H1 (cell line): ENCODE measurements at regions not wholly inside any gene's neighbourhood (a gene's known extent, or its start where the extent isn't known, plus 50 kb on each side); places are given as distances from the start of the nearest gene placed in this dataset.

Experiments used
- CTCF ChIA-PET: fragments of 300-600 bp; sonication (Branson Sonifier 250); formaldehyde crosslinking; loops from one replicate; lab custom pipeline; 2021; ENCODE audit not compliant: partially characterized antibody; lab: Charles Lee
- POLR2A ChIA-PET: fragments of 300-600 bp; sonication (Branson Sonifier 250); formaldehyde crosslinking; loops from one replicate; lab custom pipeline; 2021; ENCODE audit warnings: inconsistent platforms; ENCODE audit not compliant: partially characterized antibody; lab: Charles Lee
- DNase-seq, 2 experiments: peaks; one replicate each; pipeline versions ENCODE4 v3.0.0 to v3.0.0-alpha.2; 2010 to 2022; ENCODE audit warnings: low spot score in 2 of 2, low read depth in 1 of 2, mixed read lengths in 1 of 2
- FAIRE-seq: peaks from 2 replicates; lab custom pipeline; 2011; peaks lifted over from hg19 to GRCh38; lab: Jason Lieb, UNC
- H2AFZ ChIP-seq: 2 replicates; pipeline ENCODE4 v1.8.1; 2012; ENCODE audit warnings: low read length, inconsistent platforms
- H2AK5ac ChIP-seq: 2 replicates; pipeline ENCODE4 v1.6.1; 2013; ENCODE audit warnings: low read depth, low read length
- H2BK120ac ChIP-seq: replicated peaks from 2 replicates; pipeline ENCODE3; 2013; ENCODE audit warnings: low read depth, low read length, inconsistent platforms
- H2BK12ac ChIP-seq: 2 replicates; pipeline ENCODE4 v1.6.1; 2013; ENCODE audit warnings: low read depth, low read length
- H2BK15ac ChIP-seq: 2 replicates; pipeline ENCODE4 v1.6.1; 2013; ENCODE audit warnings: low read length
- H2BK20ac ChIP-seq: 2 replicates; pipeline ENCODE4 v1.6.1; 2013; ENCODE audit warnings: low read length
- H2BK5ac ChIP-seq: 2 replicates; pipeline ENCODE4 v1.6.1; 2013; ENCODE audit warnings: low read depth, low read length
- H3K14ac ChIP-seq: 2 replicates; pipeline ENCODE4 v1.6.1; 2013; ENCODE audit warnings: inconsistent platforms; ENCODE audit not compliant: insufficient read length
- H3K18ac ChIP-seq: 2 replicates; pipeline ENCODE4 v1.6.1; 2013; ENCODE audit warnings: low read length; ENCODE audit errors: extremely low read depth
- H3K23ac ChIP-seq: 2 replicates; pipeline ENCODE4 v1.6.1; 2013; ENCODE audit warnings: inconsistent platforms; ENCODE audit not compliant: insufficient read length
- H3K23me2 ChIP-seq: 2 replicates; pipeline ENCODE4 v1.6.1; 2013; ENCODE audit warnings: low read depth, low read length
- H3K27ac ChIP-seq: 2 replicates; pipeline ENCODE4 v1.6.1; 2011; ENCODE audit warnings: low read depth, low read length, inconsistent platforms
- H3K27me3 ChIP-seq, 4 experiments: replicated peaks in 1 of 4; 1 replicate in 1 of 4; 2 replicates in 3 of 4; pipeline versions ENCODE4 v1.6.1 to v1.8.1; 2011 to 2013; ENCODE audit warnings: low read length in 3 of 4, mild to moderate bottlenecking in 3 of 4, inconsistent platforms in 2 of 4, mixed read lengths in 2 of 4, moderate library complexity in 1 of 4; ENCODE audit not compliant: control insufficient read depth in 3 of 4, insufficient read depth in 3 of 4; ENCODE audit errors: extremely low read depth in 1 of 4
- H3K36me3 ChIP-seq, 4 experiments: 2 replicates each; pipeline versions ENCODE4 v1.6.1 to v1.8.1; 2011 to 2013; ENCODE audit warnings: mild to moderate bottlenecking in 4 of 4, low read length in 3 of 4, moderate library complexity in 2 of 4, control low read depth in 1 of 4, inconsistent platforms in 1 of 4; ENCODE audit not compliant: insufficient read depth in 4 of 4, control insufficient read depth in 2 of 4
- H3K4ac ChIP-seq: replicated peaks from 2 replicates; pipeline ENCODE3; 2013; ENCODE audit warnings: low read length, low read depth, mixed read lengths, inconsistent platforms; ENCODE audit not compliant: insufficient read length
- H3K4me1 ChIP-seq, 4 experiments: replicated peaks in 1 of 4; 1 replicate in 1 of 4; 2 replicates in 3 of 4; pipeline versions ENCODE4 v1.6.1 to v1.8.1; 2011 to 2013; ENCODE audit warnings: low read length in 3 of 4, inconsistent platforms in 2 of 4, mixed read lengths in 1 of 4; ENCODE audit not compliant: insufficient read depth in 4 of 4, control insufficient read depth in 3 of 4
- H3K4me2 ChIP-seq, 2 experiments: 2 replicates each; pipeline versions ENCODE4 v1.6.1 to v1.8.1; 2011 to 2013; ENCODE audit warnings: low read depth in 2 of 2, low read length in 2 of 2, control low read depth in 1 of 2, inconsistent platforms in 1 of 2, mild to moderate bottlenecking in 1 of 2; ENCODE audit not compliant: insufficient read depth in 1 of 2
- H3K4me3 ChIP-seq, 4 experiments: fragments of 200-600, 300-600 bp in 1 of 4; sonication (generic), shearing (Covaris generic), sonication (Bioruptor Twin) in 1 of 4; 2 replicates each; pipeline versions ENCODE4 v1.5.1 to v1.8.1; 2011 to 2016; ENCODE audit warnings: low read length in 4 of 4, low read depth in 3 of 4, control low read depth in 2 of 4, inconsistent platforms in 2 of 4, mild to moderate bottlenecking in 2 of 4, mixed read lengths in 1 of 4, moderate library complexity in 1 of 4; ENCODE audit not compliant: insufficient read depth in 2 of 4; ENCODE audit errors: extremely low read depth in 1 of 4
- H3K56ac ChIP-seq: replicated peaks from 2 replicates; pipeline ENCODE3; 2013; ENCODE audit warnings: low read depth, mild to moderate bottlenecking, mixed read lengths, low read length, inconsistent platforms; ENCODE audit not compliant: insufficient read length
- H3K79me1 ChIP-seq: 2 replicates; pipeline ENCODE4 v1.6.1; 2013; ENCODE audit warnings: low read depth, low read length, control low read depth
- H3K79me2 ChIP-seq, 2 experiments: 2 replicates each; pipeline versions ENCODE4 v1.6.1 to v1.8.1; 2012 to 2013; ENCODE audit warnings: low read length in 2 of 2, mild to moderate bottlenecking in 2 of 2, inconsistent platforms in 1 of 2; ENCODE audit not compliant: insufficient read depth in 2 of 2, control insufficient read depth in 1 of 2
- H3K9ac ChIP-seq, 4 experiments: replicated peaks in 1 of 4; 1 replicate in 1 of 4; 2 replicates in 3 of 4; pipeline versions ENCODE4 v1.6.1 to v1.8.1; 2011 to 2013; ENCODE audit warnings: low read depth in 3 of 4, low read length in 3 of 4, control low read depth in 2 of 4, mild to moderate bottlenecking in 2 of 4, moderate library complexity in 2 of 4, inconsistent platforms in 1 of 4; ENCODE audit errors: extremely low read depth in 1 of 4
- H3K9me3 ChIP-seq, 2 experiments: 2 replicates each; pipeline versions ENCODE4 v1.6.1 to v1.8.1; 2012 to 2013; ENCODE audit warnings: mild to moderate bottlenecking in 2 of 2, moderate library complexity in 2 of 2, control low read depth in 1 of 2, inconsistent platforms in 1 of 2, low read depth in 1 of 2, low read length in 1 of 2, mixed read lengths in 1 of 2; ENCODE audit not compliant: insufficient read depth in 2 of 2
- H4K20me1 ChIP-seq, 2 experiments: replicated peaks in 1 of 2; 2 replicates each; pipeline versions ENCODE3 to v1.8.1; 2011 to 2013; ENCODE audit warnings: inconsistent platforms in 2 of 2, low read length in 2 of 2, mild to moderate bottlenecking in 1 of 2; ENCODE audit not compliant: insufficient read depth in 2 of 2, control insufficient read depth in 1 of 2
- H4K5ac ChIP-seq: 2 replicates; pipeline ENCODE4 v1.6.1; 2013; ENCODE audit warnings: low read length, low read depth, mixed read lengths, inconsistent platforms; ENCODE audit not compliant: insufficient read length
- H4K8ac ChIP-seq: 2 replicates; pipeline ENCODE4 v1.8.0; 2013; ENCODE audit warnings: mild to moderate bottlenecking, moderate library complexity, low read length, inconsistent platforms; ENCODE audit not compliant: insufficient read depth; ENCODE audit errors: extremely low read depth
- H4K91ac ChIP-seq: replicated peaks from 2 replicates; pipeline ENCODE3; 2013; ENCODE audit warnings: low read length, mixed read lengths, inconsistent platforms; ENCODE audit not compliant: insufficient read length
- CBX8 ChIP-seq: fragments of 300-800, 300-1000 bp; sonication (generic); IDR thresholded peaks from 2 replicates; pipeline ENCODE4 v1.7.1; 2016; ENCODE audit warnings: low read depth, low read length, borderline replicate concordance
- WGBS, 2 experiments: shearing (Covaris generic) in 1 of 2; methylation state at CpG; one replicate each; pipeline versions ENCODE4 v1.1.6 to v1.1.7; 2013 to 2015; ENCODE audit warnings: low lambda C conversion rate in 2 of 2, mixed read lengths in 2 of 2, inconsistent platforms in 1 of 2, low coverage in 1 of 2, missing lambda C conversion rate in 1 of 2; ENCODE audit not compliant: insufficient replicate concordance in 2 of 2, insufficient coverage in 1 of 2, insufficient read length in 1 of 2; ENCODE audit errors: extremely low coverage in 1 of 2, missing lambda C conversion rate in 1 of 2; 5-methylcytosine and 5-hydroxymethylcytosine counted together

DNA sequence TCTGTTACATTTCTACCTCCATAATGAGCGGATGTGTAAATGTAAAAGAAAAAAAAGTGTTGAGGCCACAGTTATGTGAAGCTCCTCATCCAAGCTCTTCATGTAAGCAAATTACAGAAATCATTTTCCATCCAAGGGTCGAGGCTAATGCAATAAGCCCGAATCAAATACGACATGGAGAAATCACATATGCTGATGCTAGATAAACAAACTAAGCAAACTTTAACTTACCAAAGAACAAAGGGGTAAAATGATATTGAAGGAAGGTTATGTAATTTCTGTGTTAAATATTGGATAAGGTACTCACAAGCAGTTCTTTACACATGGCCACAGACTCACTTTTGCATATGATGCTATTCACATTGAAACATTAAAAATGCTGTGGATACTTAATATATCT lies 310.2 kb upstream of the ID2 start:
- Histone ChIP-seq H4K91ac (no peak overlapping the region), H3K4me3 (no peak overlapping the region), H3K18ac (no peak overlapping the region), H3K4me2 (no peak overlapping the region), H2BK15ac (no peak overlapping the region), H3K4me1 (no peaks in the 10 kb centered on the region), H3K79me2 (no peaks in the 10 kb centered on the region), H3K23ac (no peak overlapping the region), H3K9me3 (peaks cover 3% of the 10 kb centered on the region in 2 experiments; a peak in 2 of 4 replicates), H3K27me3 (no peaks in the 10 kb centered on the region), H3K9ac (no peak overlapping the region), H4K8ac (no peak overlapping the region), H3K36me3 (0 out of 8 replicates have a peak, but pooled peaks cover 0 to 2% (median 0%) of the 10 kb centered on the region in 4 experiments), H3K23me2 (no peaks in the 10 kb centered on the region), H3K4ac (no peak overlapping the region), H4K5ac (no peak overlapping the region), H3K56ac (no peak overlapping the region), H2BK20ac (no peak overlapping the region), H2BK120ac (no peak overlapping the region), H3K27ac (no peak overlapping the region), H2BK12ac (no peak overlapping the region), H3K79me1 (no peaks in the 10 kb centered on the region), H4K20me1 (no peaks in the 10 kb centered on the region), H2BK5ac (no peak overlapping the region), H2AK5ac (no peak overlapping the region), H2AFZ (no peak overlapping the region), H3K14ac (no peak overlapping the region)
- no peak for DNase-seq
- WGBS, 2 experiments = 92% methylated on average over 4 of the region's 4 CpGs; no CpG with 5 or more reads in 1 of the 2 experiments
- ChIA-PET POLR2A (no interaction called here), CTCF (interaction anchor here (0.7 kb wide), 1 partner anchor 79 kb away, joined by 3 read pairs; no protein-coding TSS in a partner anchor)
- no peak for FAIRE-seq
- no peak for TF ChIP-seq CBX8
